Panc1 (cell line): ENCODE measurements at regions not wholly inside any gene's neighbourhood (a gene's known extent, or its start where the extent isn't known, plus 50 kb on each side); places are given as distances from the start of the nearest gene placed in this dataset.

Experiments
- ATAC-seq: fragments of 200-7000 bp; cut with Tn5 transposase; 2 replicates; pipeline ENCODE4 v1.9.1; 2020; ENCODE audit warnings: mild to moderate bottlenecking, moderate library complexity
- BruUV-seq: library from RNA; stranded (reverse); fragments of 400-500 nt; replicated peaks from 2 replicates; lab custom pipeline; 2021; lab: Mats Ljungman, UMichigan
- CTCF ChIA-PET: fragments of 300-600 bp; sonication (Branson Sonifier 250); formaldehyde crosslinking; loops from one replicate; lab custom pipeline; 2022; ENCODE audit warnings: antibody characterized with exemption; lab: Charles Lee
- POLR2A ChIA-PET: fragments of 300-600 bp; sonication (Branson Sonifier 250); formaldehyde crosslinking; loops from one replicate; lab custom pipeline; 2022; ENCODE audit warnings: antibody characterized with exemption; lab: Charles Lee
- DNase-seq: peaks from one replicate; pipeline ENCODE4 v3.0.0-alpha.2; 2010; ENCODE audit warnings: low read depth, low spot score
- H3K27ac ChIP-seq: 2 replicates; pipeline ENCODE4 v1.5.1; 2011; ENCODE audit warnings: mild to moderate bottlenecking, low read length, inconsistent platforms
- H3K27me3 ChIP-seq: fragments of 200-500 bp; sonication (Bioruptor generic); 2 replicates; pipeline ENCODE4 v1.6.0; 2014; ENCODE audit warnings: low read length, inconsistent platforms; ENCODE audit not compliant: control insufficient read depth, insufficient read depth
- H3K36me3 ChIP-seq: fragments of 200-500 bp; sonication (Bioruptor generic); 2 replicates; pipeline ENCODE4 v1.5.1; 2014; ENCODE audit warnings: inconsistent platforms, mild to moderate bottlenecking, low read length, moderate library complexity; ENCODE audit not compliant: control insufficient read depth, insufficient read depth
- H3K4me1 ChIP-seq: 2 replicates; pipeline ENCODE4 v1.5.1; 2011; ENCODE audit warnings: inconsistent platforms, mild to moderate bottlenecking, low read length, moderate library complexity; ENCODE audit not compliant: control insufficient read depth, insufficient read depth
- H3K4me3 ChIP-seq, 2 experiments: 2 replicates each; pipeline ENCODE4 v1.5.1; 2011 to 2012; ENCODE audit warnings: low read depth in 2 of 2, low read length in 2 of 2, mild to moderate bottlenecking in 2 of 2, inconsistent platforms in 1 of 2, moderate library complexity in 1 of 2
- H3K9me3 ChIP-seq: fragments of 200-500 bp; sonication (Bioruptor generic); 2 replicates; pipeline ENCODE4 v1.5.1; 2014; ENCODE audit warnings: low read depth, mild to moderate bottlenecking, inconsistent platforms, low read length, moderate library complexity; ENCODE audit not compliant: control insufficient read depth, insufficient read depth
- POLR2AphosphoS5 ChIP-seq: IDR thresholded peaks from 2 replicates; pipeline ENCODE4 v1.6.1; 2012; ENCODE audit warnings: mild to moderate bottlenecking, low read depth, low read length, moderate library complexity
- REST ChIP-seq, 2 experiments: IDR thresholded peaks; 2 replicates each; pipeline ENCODE4 v1.6.1; 2011 to 2012; ENCODE audit warnings: low read depth in 2 of 2, control low read depth in 1 of 2, low read length in 1 of 2, mild to moderate bottlenecking in 1 of 2, moderate library complexity in 1 of 2; ENCODE audit not compliant: insufficient read depth in 1 of 2
- SIN3A ChIP-seq: IDR thresholded peaks from 2 replicates; pipeline ENCODE4 v1.6.1; 2012; ENCODE audit warnings: low read depth, mild to moderate bottlenecking, low read length, moderate library complexity, borderline replicate concordance; ENCODE audit not compliant: insufficient read depth
- TCF7L2 ChIP-seq: IDR thresholded peaks from 2 replicates; pipeline ENCODE4 v1.6.1; 2011; ENCODE audit warnings: mild to moderate bottlenecking, low read depth, low read length, inconsistent platforms
- in situ Hi-C: cut with HindIII; loops from 2 replicates; pipeline ENCODE4 v1.10.0; 2016; ENCODE audit warnings: low sequenced_read_pairs, low pct_unique_long_range_greater_than_20kb
- intact Hi-C: fragments of 100-400 bp; cut with micrococcal nuclease; formaldehyde crosslinking; loops from one replicate; pipeline ENCODE4 v1.10.0; 2022; ENCODE audit not compliant: unreplicated experiment
- TF ChIP-seq, protein P1 (sequence below): fragments of 450-650 bp; IDR thresholded peaks from 2 replicates; pipeline ENCODE4 v1.5.1; 2017; ENCODE audit warnings: mild to moderate bottlenecking

- BruUV-seq: no TSS peak
- in situ Hi-C loops (no loop called here), intact Hi-C loops (no loop called here)
- Histone ChIP-seq H3K4me1 (no peaks in the 10 kb centered on the region), H3K9me3 (no peaks in the 10 kb centered on the region), H3K36me3 (no peaks in the 10 kb centered on the region), H3K4me3 (no peak overlapping the region), H3K27ac (no peak overlapping the region), H3K27me3 (no peaks in the 10 kb centered on the region)
- TF ChIP-seq TCF7L2 (no peak), SIN3A (no peak), REST (IDR thresholded peaks at IDR 0.05; ENCODE audit: insufficient read depth in 1 of 2, low read depth in 2 of 2, low read length in 1 of 2) (no peak), POLR2AphosphoS5 (no peak)
- TF ChIP-seq, protein P1, sequence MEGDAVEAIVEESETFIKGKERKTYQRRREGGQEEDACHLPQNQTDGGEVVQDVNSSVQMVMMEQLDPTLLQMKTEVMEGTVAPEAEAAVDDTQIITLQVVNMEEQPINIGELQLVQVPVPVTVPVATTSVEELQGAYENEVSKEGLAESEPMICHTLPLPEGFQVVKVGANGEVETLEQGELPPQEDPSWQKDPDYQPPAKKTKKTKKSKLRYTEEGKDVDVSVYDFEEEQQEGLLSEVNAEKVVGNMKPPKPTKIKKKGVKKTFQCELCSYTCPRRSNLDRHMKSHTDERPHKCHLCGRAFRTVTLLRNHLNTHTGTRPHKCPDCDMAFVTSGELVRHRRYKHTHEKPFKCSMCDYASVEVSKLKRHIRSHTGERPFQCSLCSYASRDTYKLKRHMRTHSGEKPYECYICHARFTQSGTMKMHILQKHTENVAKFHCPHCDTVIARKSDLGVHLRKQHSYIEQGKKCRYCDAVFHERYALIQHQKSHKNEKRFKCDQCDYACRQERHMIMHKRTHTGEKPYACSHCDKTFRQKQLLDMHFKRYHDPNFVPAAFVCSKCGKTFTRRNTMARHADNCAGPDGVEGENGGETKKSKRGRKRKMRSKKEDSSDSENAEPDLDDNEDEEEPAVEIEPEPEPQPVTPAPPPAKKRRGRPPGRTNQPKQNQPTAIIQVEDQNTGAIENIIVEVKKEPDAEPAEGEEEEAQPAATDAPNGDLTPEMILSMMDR: no peak
- ChIA-PET POLR2A (no interaction called here), CTCF (no interaction called here)
- DNase-seq: no peak
- ATAC-seq: no peak
Observed at GRCh38 chr11:24375931-24376330, 120.9 kb upstream of the LUZP2 start.

DNA sequence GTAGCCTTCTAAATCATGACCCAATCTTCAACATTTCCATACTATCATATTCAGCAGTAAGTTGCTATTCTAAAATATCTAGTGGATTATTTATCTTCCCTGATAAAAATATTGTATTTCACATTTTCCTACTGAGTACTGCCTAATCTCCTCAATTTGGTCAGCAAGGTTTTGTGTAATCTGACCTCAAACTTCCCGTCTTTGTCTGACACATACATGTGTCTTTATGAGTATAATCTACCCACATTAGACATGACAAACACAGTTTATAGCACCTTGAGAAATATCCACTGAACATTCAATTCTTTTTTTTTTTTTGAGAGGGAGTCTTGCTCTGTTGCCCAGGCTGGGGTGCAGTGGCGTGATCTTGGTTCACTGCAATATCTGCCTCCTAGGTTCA, 113.7 kb upstream of the LUZP2 start:
- H3K9me3 ChIP-seq: no peaks in the 10 kb centered on the region
- ATAC-seq (no peak), DNase-seq (no peak)
- intact Hi-C loops: no loop called here
- TF ChIP-seq REST (IDR thresholded peaks at IDR 0.05; ENCODE audit: insufficient read depth in 1 of 2, low read depth in 2 of 2, low read length in 1 of 2) (no peak), POLR2AphosphoS5 (no peak), TCF7L2 (no peak), SIN3A (no peak)
- TF ChIP-seq, protein P1: no peak
- ChIA-PET POLR2A (no interaction called here), CTCF (no interaction called here)
- H3K27me3 ChIP-seq: no peaks in the 10 kb centered on the region
- no peak overlapping the region for H3K27ac ChIP-seq
- H3K36me3 ChIP-seq: no peaks in the 10 kb centered on the region
- no peak overlapping the region for H3K4me3 ChIP-seq
- no peaks in the 10 kb centered on the region for H3K4me1 ChIP-seq
- BruUV-seq: no TSS peak
- in situ Hi-C loops: no loop called here
